DOHH2 (cell line): ENCODE measurements at regions not wholly inside any gene's neighbourhood (a gene's known extent, or its start where the extent isn't known, plus 50 kb on each side); places are given as distances from the start of the nearest gene placed in this dataset.
"Not testable (repeated sequence)": the region's sequence is repeated elsewhere in the genome, so short reads cannot be mapped to it uniquely, and the experiment has no call there.

Experiments
- H3F3A ChIP-seq: fragments of 200-600 bp; sonication (generic), shearing (Covaris generic); 2 replicates; pipeline ENCODE4 v1.6.0; 2016; ENCODE audit warnings: antibody characterized with exemption, mild to moderate bottlenecking; ENCODE audit not compliant: control insufficient read depth, insufficient read depth
- H3K27ac ChIP-seq: fragments of 200-600 bp; sonication (generic); 2 replicates; pipeline ENCODE4 v1.5.1; 2014; ENCODE audit warnings: low read depth, mild to moderate bottlenecking, low read length, moderate library complexity
- H3K27me3 ChIP-seq: fragments of 200-600 bp; sonication (generic); 2 replicates; pipeline ENCODE4 v1.6.1; 2014; ENCODE audit warnings: mild to moderate bottlenecking, low read length, mixed read lengths; ENCODE audit not compliant: control insufficient read depth
- H3K36me3 ChIP-seq: fragments of 200-600 bp; sonication (generic); 2 replicates; pipeline ENCODE4 v1.6.1; 2014; ENCODE audit warnings: mild to moderate bottlenecking, low read length, moderate library complexity, mixed read lengths; ENCODE audit not compliant: control insufficient read depth
- H3K4me1 ChIP-seq: fragments of 200-600 bp; sonication (generic); 2 replicates; pipeline ENCODE4 v1.6.1; 2014; ENCODE audit warnings: mild to moderate bottlenecking, low read length, mixed read lengths; ENCODE audit not compliant: control insufficient read depth
- H3K4me2 ChIP-seq: fragments of 200-600 bp; sonication (generic); 2 replicates; pipeline ENCODE4 v1.6.0; 2014; ENCODE audit warnings: mild to moderate bottlenecking, low read length, moderate library complexity
- H3K4me3 ChIP-seq: fragments of 200-600 bp; sonication (generic); 2 replicates; pipeline ENCODE4 v1.5.1; 2014; ENCODE audit warnings: mild to moderate bottlenecking, low read length, mixed read lengths
- H3K79me2 ChIP-seq: fragments of 200-600 bp; sonication (generic); 2 replicates; pipeline ENCODE4 v1.6.1; 2014; ENCODE audit warnings: mild to moderate bottlenecking, low read length, mixed read lengths; ENCODE audit not compliant: control insufficient read depth
- H3K9me2 ChIP-seq: fragments of 200-600 bp; sonication (generic); replicated peaks from 2 replicates; pipeline ENCODE4 v1.6.1; 2014; ENCODE audit warnings: mild to moderate bottlenecking, low read length, mixed read lengths; ENCODE audit not compliant: control insufficient read depth
- H3K9me3 ChIP-seq: fragments of 200-600 bp; sonication (generic); 2 replicates; pipeline ENCODE4 v1.6.1; 2014; ENCODE audit warnings: antibody characterized with exemption, low read length, mixed read lengths; ENCODE audit not compliant: control insufficient read depth, insufficient read depth
- H4K20me1 ChIP-seq: fragments of 200-600 bp; sonication (generic); 2 replicates; pipeline ENCODE4 v1.6.0; 2014; ENCODE audit warnings: low read depth, mild to moderate bottlenecking, antibody characterized with exemption, low read length, moderate library complexity; ENCODE audit not compliant: control insufficient read depth, insufficient read depth
- CTCF ChIP-seq: fragments of 200-600 bp; sonication (generic); IDR thresholded peaks from one replicate; pipeline ENCODE4 v1.5.1; 2014; ENCODE audit warnings: antibody characterized with exemption, mild to moderate bottlenecking, low read depth, low read length; ENCODE audit not compliant: poor library complexity, severe bottlenecking
- EZH2phosphoT487 ChIP-seq: fragments of 200-600 bp; sonication (generic); IDR thresholded peaks from 2 replicates; pipeline ENCODE4 v1.6.1; 2017; ENCODE audit warnings: borderline replicate concordance, mild to moderate bottlenecking, antibody characterized with exemption, low read length, moderate library complexity, mixed read lengths

- no peaks in the 10 kb centered on the region for H3K9me2 ChIP-seq
- no peaks in the 10 kb centered on the region for H3K27me3 ChIP-seq
- H3K4me3 ChIP-seq, result no peak overlapping the region
- H4K20me1 ChIP-seq, result no peaks in the 10 kb centered on the region
- peaks cover 6% of the 10 kb centered on the region; the same call in 1 of the 2 replicates for H3K9me3 ChIP-seq
- H3K79me2 ChIP-seq, result no peaks in the 10 kb centered on the region
- no peak for TF ChIP-seq CTCF
- no peak for TF ChIP-seq EZH2phosphoT487
- no peaks in the 10 kb centered on the region for H3K4me1 ChIP-seq
- no peak overlapping the region for H3K4me2 ChIP-seq
- H3K36me3 ChIP-seq, result no peaks in the 10 kb centered on the region
- H3K27ac ChIP-seq, result no peak overlapping the region
- no peaks in the 10 kb centered on the region for H3F3A ChIP-seq
Measured at GRCh38 chr21:20902998-20903397, 95.2 kb upstream of the NCAM2 start.

GRCh38 chr21:20927555-20927954, 70.7 kb upstream of the NCAM2 start:
- not testable (repeated sequence) for H3K27me3 ChIP-seq, H3K9me2 ChIP-seq, H4K20me1 ChIP-seq, H3K9me3 ChIP-seq, H3K4me3 ChIP-seq, H3K36me3 ChIP-seq, H3K79me2 ChIP-seq, H3K27ac ChIP-seq, H3K4me1 ChIP-seq, H3F3A ChIP-seq, H3K4me2 ChIP-seq

- TF ChIP-seq CTCF (no peak), EZH2phosphoT487 (no peak)
- no peaks in the 10 kb centered on the region for H3K27me3 ChIP-seq
- no peaks in the 10 kb centered on the region for H3K79me2 ChIP-seq
- no peak overlapping the region for H3K27ac ChIP-seq
- H3F3A ChIP-seq, result no peaks in the 10 kb centered on the region
- H3K36me3 ChIP-seq, result no peaks in the 10 kb centered on the region
- H4K20me1 ChIP-seq, result no peaks in the 10 kb centered on the region
- H3K9me3 ChIP-seq, result peaks cover 2% of the 10 kb centered on the region; the same call in 1 of the 2 replicates
- H3K9me2 ChIP-seq, result no peaks in the 10 kb centered on the region
- no peaks in the 10 kb centered on the region for H3K4me1 ChIP-seq
- H3K4me3 ChIP-seq, result no peak overlapping the region
- no peak overlapping the region for H3K4me2 ChIP-seq
Measured at GRCh38 chr21:20942523-20942922, 55.7 kb upstream of the NCAM2 start.

GRCh38 chr21:20943561-20943997, 54.6 kb upstream of the NCAM2 start:
- Histone ChIP-seq H3K36me3 (no peaks in the 10 kb centered on the region), H3K4me2 (no peak overlapping the region), H3K79me2 (no peaks in the 10 kb centered on the region), H3K4me3 (no peak overlapping the region), H4K20me1 (no peaks in the 10 kb centered on the region), H3K27ac (no peak overlapping the region), H3K4me1 (no peaks in the 10 kb centered on the region), H3K27me3 (no peaks in the 10 kb centered on the region), H3K9me3 (peaks cover 2% of the 10 kb centered on the region; the same call in 1 of the 2 replicates), H3K9me2 (no peaks in the 10 kb centered on the region), H3F3A (no peaks in the 10 kb centered on the region)
- TF ChIP-seq EZH2phosphoT487 (no peak), CTCF (no peak)
